ENCODE measurements at regions not wholly inside any gene's neighbourhood (a gene's known extent, or its start where the extent isn't known, plus 50 kb on each side); places are given as distances from the start of the nearest gene placed in this dataset.

- no peak overlapping the region for H3K27ac ChIP-seq (ENCODE audit: insufficient read length, low read depth, low read length)
- H3K4me1 Mint-ChIP-seq, result peaks cover 0 to 7% of the 10 kb centered on the region in 2 experiments; a peak in 2 of 4 replicates
- H3K9me3 ChIP-seq (ENCODE audit: control insufficient read depth, low read depth, low read length), result no peaks in the 10 kb centered on the region
- H3K23me2 ChIP-seq (ENCODE audit: insufficient read length, low read depth, low read length, poor library complexity, severe bottlenecking), result no peaks in the 10 kb centered on the region
- TF ChIP-seq CTCF (conservative IDR thresholded peaks at IDR 0.05), result no peak
- no peaks in the 10 kb centered on the region for H3K79me2 ChIP-seq (ENCODE audit: insufficient read depth, low read length)
- WGBS (ENCODE audit: extremely low coverage, insufficient read length, low lambda C conversion rate), result no CpG with 5 or more reads among the region's 2 CpGs
- H3T11ph ChIP-seq (ENCODE audit: low read length), result no peak overlapping the region
- H3K79me1 ChIP-seq (ENCODE audit: insufficient read depth, low read depth, low read length, poor library complexity, severe bottlenecking), result no peaks in the 10 kb centered on the region
- no peak overlapping the region for H3K56ac ChIP-seq (ENCODE audit: insufficient read length, low read depth, low read length)
- no peak overlapping the region for H3K4me2 ChIP-seq (ENCODE audit: insufficient read depth, insufficient read length, low read length)
- H3K4ac ChIP-seq (ENCODE audit: low read depth, low read length), result no peak overlapping the region
- no peak overlapping the region for H3K4me3 Mint-ChIP-seq
- H3K9me3 Mint-ChIP-seq, result no peaks in the 10 kb centered on the region; a peak in 1 of 5 replicates
- H2AFZ ChIP-seq (ENCODE audit: low read length), result no peak overlapping the region
- no peaks in the 10 kb centered on the region for H4K20me1 ChIP-seq (ENCODE audit: control insufficient read depth, insufficient read depth, insufficient read length)
- H4K8ac ChIP-seq (replicated peaks; ENCODE audit: insufficient read length, low read depth, low read length), result no peak overlapping the region
- H4K91ac ChIP-seq (ENCODE audit: insufficient read length, low read depth, low read length), result no peak overlapping the region
- no peak overlapping the region for H3K27ac Mint-ChIP-seq
- no peak overlapping the region for H3K14ac ChIP-seq (ENCODE audit: insufficient read depth, low read length)
- H2BK5ac ChIP-seq (ENCODE audit: insufficient read length, low read length), result no peak overlapping the region
- no peak overlapping the region for H4K5ac ChIP-seq (ENCODE audit: insufficient read length, low read depth, low read length)
- no peak overlapping the region for H3K23ac ChIP-seq (ENCODE audit: insufficient read length, low read depth, low read length)
- H3K9ac ChIP-seq (ENCODE audit: extremely low read depth, insufficient read length, low read length), result no peak overlapping the region
- DNase-seq, result no peak
- H3K36me3 Mint-ChIP-seq (ENCODE audit: insufficient read depth in 1 of 3, low read depth in 3 of 3), result no peaks in the 10 kb centered on the region
- H2BK120ac ChIP-seq (ENCODE audit: low read depth, low read length, poor library complexity, severe bottlenecking), result no peak overlapping the region
- H3K27me3 ChIP-seq (ENCODE audit: insufficient read depth, low read length), result no peaks in the 10 kb centered on the region
- peaks cover 3% of the 10 kb centered on the region; the same call in 1 of the 2 replicates for H3K4me1 ChIP-seq (ENCODE audit: insufficient read depth, low read length)
- H2BK15ac ChIP-seq (ENCODE audit: low read depth, low read length), result no peak overlapping the region
- no peak overlapping the region for H3K18ac ChIP-seq (ENCODE audit: insufficient read length, low read depth, low read length)
- H2BK20ac ChIP-seq (ENCODE audit: low read depth, low read length, poor library complexity, severe bottlenecking), result no peak overlapping the region
- no peak overlapping the region for H2AK5ac ChIP-seq (ENCODE audit: insufficient read length, low read length)
- H3K27me3 Mint-ChIP-seq (ENCODE audit: low read depth), result peaks cover 10% of the 10 kb centered on the region
- no peak overlapping the region for H2BK12ac ChIP-seq (ENCODE audit: insufficient read length, low read depth, low read length)
These were observed 115.7 kb upstream of the MTAP start for GRCh38 chr9:21686738-21687137.

All from H9 (cell line).